ENCODE measurements at regions not wholly inside any gene's neighbourhood (a gene's known extent, or its start where the extent isn't known, plus 50 kb on each side); places are given as distances from the start of the nearest gene placed in this dataset.

GRCh38 chr3:135440233-135440632 lies 525.3 kb upstream of the PPP2R3A start:
- no peaks in the 10 kb centered on the region for H3K36me3 ChIP-seq
- no peak overlapping the region for H3K4me3 ChIP-seq
- intact Hi-C loops (cut with DNase I) = no loop called here
- ATAC-seq (no peak), DNase-seq (no peak), FAIRE-seq (no peak)
- H3K27me3 ChIP-seq = no peaks in the 10 kb centered on the region
- no peaks in the 10 kb centered on the region for H3K9me3 ChIP-seq
- no peak overlapping the region for H3K27ac ChIP-seq
- no peaks in the 10 kb centered on the region for H3K4me1 ChIP-seq
- TF ChIP-seq CTCF (IDR thresholded peaks at IDR 0.05) = no peak

GRCh38 chr3:135440746-135441145 lies 524.8 kb upstream of the PPP2R3A start:
- intact Hi-C loops (cut with DNase I) = no loop called here

GRCh38 chr3:135444058-135444457 lies 521.5 kb upstream of the PPP2R3A start:
- FAIRE-seq = no peak
- Histone ChIP-seq H3K9me3 (no peaks in the 10 kb centered on the region), H3K4me1 (no peaks in the 10 kb centered on the region), H3K36me3 (no peaks in the 10 kb centered on the region), H3K4me3 (no peak overlapping the region), H3K27me3 (no peaks in the 10 kb centered on the region), H3K27ac (no peak overlapping the region)
- intact Hi-C loops (cut with DNase I) = no loop called here
- TF ChIP-seq CTCF (IDR thresholded peaks at IDR 0.05) = no peak
- DNase-seq = no peak
- ATAC-seq = no peak
- WGBS, 2 donors = 60 to 67% methylated on average over 5 of the region's 5 CpGs

More at GRCh38 chr3:135440746-135441145, 524.8 kb upstream of the PPP2R3A start:
- DNase-seq = no peak
- ATAC-seq = no peak
- no peak for FAIRE-seq
- Histone ChIP-seq H3K4me3 (no peak overlapping the region), H3K9me3 (no peaks in the 10 kb centered on the region), H3K4me1 (no peaks in the 10 kb centered on the region), H3K27me3 (no peaks in the 10 kb centered on the region), H3K36me3 (no peaks in the 10 kb centered on the region), H3K27ac (no peak overlapping the region)
- TF ChIP-seq CTCF (IDR thresholded peaks at IDR 0.05) = no peak
- WGBS, 2 donors = 28 to 33% methylated on average over 4 of the region's 4 CpGs

GRCh38 chr3:135447483-135447882 lies 518.0 kb upstream of the PPP2R3A start:
- ATAC-seq (no peak), DNase-seq (no peak), FAIRE-seq (no peak)
- Histone ChIP-seq H3K36me3 (no peaks in the 10 kb centered on the region), H3K27me3 (no peaks in the 10 kb centered on the region), H3K4me3 (no peak overlapping the region), H3K27ac (no peak overlapping the region), H3K9me3 (no peaks in the 10 kb centered on the region), H3K4me1 (no peaks in the 10 kb centered on the region)
- intact Hi-C loops (cut with DNase I) = no loop called here
- 77 to 85% methylated on average over 3 of the region's 3 CpGs for WGBS, 2 donors
- no peak for TF ChIP-seq CTCF (IDR thresholded peaks at IDR 0.05)

- Histone ChIP-seq H3K27me3 (no peaks in the 10 kb centered on the region), H3K36me3 (no peaks in the 10 kb centered on the region), H3K4me3 (no peak overlapping the region), H3K9me3 (no peaks in the 10 kb centered on the region), H3K4me1 (no peaks in the 10 kb centered on the region), H3K27ac (no peak overlapping the region)
- ATAC-seq (no peak), FAIRE-seq (no peak), DNase-seq (no peak)
- intact Hi-C loops (cut with DNase I) = no loop called here
- TF ChIP-seq CTCF (IDR thresholded peaks at IDR 0.05) = no peak
Observed at GRCh38 chr3:135448520-135448919, 517.0 kb upstream of the PPP2R3A start.
